GM21619 (cell line): ENCODE measurements at regions not wholly inside any gene's neighbourhood (a gene's known extent, or its start where the extent isn't known, plus 50 kb on each side); places are given as distances from the start of the nearest gene placed in this dataset.
A peak's percentile ranks its signal among the peaks of the same experiment; 100 is the strongest.
"Not testable (repeated sequence)": the region's sequence is repeated elsewhere in the genome, so short reads cannot be mapped to it uniquely, and the experiment has no call there.

ENCODE experiments used
- ATAC-seq: cut with Tn5 transposase; IDR thresholded peaks from one replicate; pipeline ENCODE4 v1.9.1; 2021; ENCODE audit not compliant: unreplicated experiment

DNA sequence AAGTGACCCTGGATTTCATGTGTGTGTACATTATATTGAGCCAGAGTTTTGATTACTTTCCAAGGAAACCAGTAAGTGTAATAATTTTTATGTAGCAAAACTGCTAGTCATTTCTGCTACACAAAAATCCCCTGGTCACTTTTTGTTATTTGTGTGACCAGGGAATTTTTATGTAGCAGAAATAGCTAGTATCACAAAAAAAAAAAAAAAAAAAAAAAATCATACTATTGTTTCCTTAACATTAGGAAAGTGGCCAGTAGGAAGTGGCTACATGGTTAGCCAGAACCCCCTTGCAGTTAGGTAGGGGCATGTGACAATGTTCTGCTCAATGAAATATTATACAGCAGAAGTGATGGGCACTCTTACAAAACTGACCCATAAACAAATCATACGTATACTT is 434.0 kb upstream of the BTBD3 start:
- no peak for ATAC-seq

DNA sequence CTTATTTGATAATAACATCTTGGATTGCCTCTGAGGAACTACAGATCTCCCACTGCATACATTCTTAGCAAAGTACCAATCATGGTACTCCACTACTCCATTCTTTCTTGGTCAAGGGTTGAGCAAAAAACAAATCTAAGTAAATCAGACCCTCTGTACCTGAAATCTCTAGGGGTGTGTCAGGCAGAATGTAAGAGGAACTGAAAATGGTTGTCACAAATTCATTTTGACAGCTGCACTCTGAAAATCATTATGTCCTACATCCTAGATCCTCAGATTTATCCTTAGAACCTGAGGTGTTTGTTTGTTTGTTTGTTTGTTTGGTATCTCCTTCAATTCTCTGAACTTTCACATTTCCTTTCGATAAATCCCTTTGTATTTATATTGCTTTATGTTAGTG is 433.2 kb upstream of the BTBD3 start:
- ATAC-seq, result no peak

- ATAC-seq, result no peak
Observed at GRCh38 chr20:11492386-11492785, 425.3 kb upstream of the BTBD3 start.

DNA sequence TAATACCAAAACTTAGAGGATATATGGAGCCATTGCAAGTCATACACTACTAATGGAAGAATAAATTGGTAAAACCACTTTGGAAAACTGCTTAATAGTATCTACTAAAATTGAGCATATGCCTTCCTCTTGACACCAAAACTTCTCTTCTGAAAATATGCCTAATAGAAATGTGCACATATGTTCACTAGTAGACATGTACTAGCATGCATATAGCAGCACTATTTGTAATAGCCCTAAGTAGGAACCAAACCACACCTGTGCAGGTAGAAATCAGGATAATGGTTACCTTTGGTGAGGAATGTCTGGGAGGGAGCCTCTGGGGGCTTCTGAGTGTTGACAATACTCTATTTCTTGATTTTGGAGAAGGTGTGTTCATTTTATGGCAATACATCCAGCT is 424.8 kb upstream of the BTBD3 start:
- no peak for ATAC-seq

DNA sequence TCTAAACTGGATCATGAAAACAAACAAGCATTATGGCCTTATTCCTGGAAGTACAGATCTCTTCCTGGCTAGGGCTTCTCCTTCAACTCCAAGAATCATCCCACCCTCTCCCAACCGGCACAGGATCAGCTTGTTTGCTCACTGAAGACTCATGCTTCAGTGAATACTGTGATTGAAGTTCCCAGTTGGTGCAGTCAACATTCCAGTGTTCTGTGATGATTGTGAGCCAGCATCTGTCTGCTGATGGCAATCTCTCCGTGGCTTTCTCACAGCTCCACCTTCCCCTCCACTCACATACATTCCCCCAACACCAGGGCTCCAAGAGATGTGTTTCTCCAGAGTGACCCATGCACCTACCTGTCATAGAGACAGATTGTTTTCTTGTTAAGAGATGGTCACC is 421.3 kb upstream of the BTBD3 start:
- no peak for ATAC-seq

GRCh38 chr20:11497545-11497944 is 420.1 kb upstream of the BTBD3 start:
- no peak for ATAC-seq

DNA sequence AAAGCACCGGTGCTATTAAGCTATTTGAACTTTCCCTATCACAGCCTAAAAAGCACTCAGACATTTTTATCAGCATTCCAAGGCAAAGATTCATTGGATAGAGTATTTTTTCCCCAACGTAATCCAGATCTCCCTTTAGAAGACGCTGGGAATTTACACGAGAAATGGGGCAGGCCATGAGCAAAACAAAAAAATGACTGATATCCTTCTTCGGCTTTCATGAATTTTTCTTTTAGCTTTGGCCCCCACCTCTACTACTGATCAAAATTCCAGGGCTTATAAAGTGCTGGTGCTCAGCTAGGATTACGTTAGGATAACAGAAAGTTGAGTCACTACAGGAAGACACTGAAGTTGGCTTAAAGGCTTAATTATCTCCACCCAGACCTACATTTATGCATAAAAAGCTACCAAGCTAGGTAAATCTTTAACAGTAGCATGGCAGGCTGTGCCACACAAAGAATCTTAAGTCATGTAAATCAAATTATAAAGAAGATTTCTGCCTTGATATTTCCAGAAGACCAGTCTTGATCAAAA is 418.5 kb upstream of the BTBD3 start:
- ATAC-seq, result no peak

DNA sequence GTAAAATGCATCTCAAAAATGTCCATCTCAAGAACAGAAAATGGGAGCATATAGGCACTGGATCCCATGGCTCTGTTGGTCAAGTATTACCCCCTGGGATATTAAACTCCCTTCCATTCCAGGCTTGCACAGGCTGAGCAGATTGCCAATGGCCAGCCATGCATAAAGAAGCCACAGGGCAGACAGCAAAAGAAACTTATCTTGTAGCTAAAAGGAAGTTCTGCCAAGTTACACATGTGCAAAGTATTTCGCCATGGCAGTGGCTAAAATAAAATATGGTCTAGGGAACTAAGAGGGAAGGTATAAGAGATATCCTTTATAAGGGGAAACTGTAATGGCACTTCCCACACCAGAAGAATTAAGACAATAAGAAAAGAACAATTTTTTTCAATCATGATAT is 415.6 kb upstream of the BTBD3 start:
- ATAC-seq, result no peak

DNA sequence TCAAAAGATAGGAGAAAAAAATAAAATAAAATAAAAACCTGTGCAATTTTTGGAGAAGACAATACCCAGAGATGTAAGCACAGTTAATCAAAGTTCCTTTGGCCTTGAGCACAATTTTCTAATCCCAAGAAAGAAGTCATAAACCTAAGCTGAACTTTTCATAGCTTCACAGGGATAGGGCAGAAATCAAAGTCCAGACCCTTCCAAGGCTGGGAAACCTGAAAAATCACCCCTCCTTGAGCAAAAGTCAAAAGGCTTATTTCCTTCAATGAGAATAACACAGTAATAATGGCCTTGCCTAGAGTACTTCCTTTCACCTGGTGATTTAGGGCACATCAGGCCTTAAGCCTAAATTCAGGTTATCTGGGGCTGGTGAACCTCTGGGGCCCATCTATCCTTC is 415.0 kb upstream of the BTBD3 start:
- ATAC-seq, result no peak

- ATAC-seq, result no peak
Observed at GRCh38 chr20:11509776-11510175, 407.9 kb upstream of the BTBD3 start.

DNA sequence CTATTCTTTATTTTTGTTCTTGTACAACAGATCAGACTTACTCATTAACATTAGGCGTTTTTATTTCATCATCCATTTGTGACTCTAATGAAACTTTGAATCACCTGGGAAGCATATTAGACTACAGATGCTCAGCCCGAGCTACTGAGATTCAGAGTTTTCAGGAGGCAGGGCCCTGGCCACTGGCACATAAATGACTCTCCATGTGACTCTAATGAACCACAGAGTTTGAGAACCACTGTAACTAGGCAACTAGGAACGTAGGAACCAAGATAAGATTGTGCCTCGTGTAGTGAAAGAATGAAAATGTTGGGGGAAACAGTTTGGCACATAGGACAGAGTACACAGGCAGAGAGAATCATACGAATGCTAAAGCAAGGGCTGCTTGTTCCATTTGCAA is 405.9 kb upstream of the BTBD3 start:
- ATAC-seq, result no peak

- not testable (repeated sequence) for ATAC-seq
Observed at GRCh38 chr20:11513241-11513745, 404.4 kb upstream of the BTBD3 start.

- ATAC-seq, result no peak
Observed at GRCh38 chr20:11516448-11516847, 401.2 kb upstream of the BTBD3 start.

DNA sequence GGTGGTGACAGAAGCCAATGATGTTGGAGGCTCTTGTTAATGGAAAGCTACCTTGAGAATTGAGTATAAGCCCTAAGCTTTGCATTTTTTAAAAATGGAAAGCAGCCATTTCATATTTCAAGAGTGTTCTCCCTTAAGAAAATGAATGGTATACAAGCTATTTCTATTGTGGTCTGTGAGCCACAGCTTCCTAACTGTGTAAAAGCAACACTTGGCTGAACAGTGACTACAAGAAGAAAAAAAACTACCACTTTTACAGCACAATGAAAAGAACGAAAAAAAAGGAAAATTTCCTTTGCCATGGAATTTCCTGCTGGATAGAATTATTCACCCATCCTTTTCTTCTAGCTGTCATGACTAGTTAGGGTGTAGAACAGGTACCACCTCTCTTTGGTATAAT is 397.1 kb upstream of the BTBD3 start:
- ATAC-seq, result no peak

DNA sequence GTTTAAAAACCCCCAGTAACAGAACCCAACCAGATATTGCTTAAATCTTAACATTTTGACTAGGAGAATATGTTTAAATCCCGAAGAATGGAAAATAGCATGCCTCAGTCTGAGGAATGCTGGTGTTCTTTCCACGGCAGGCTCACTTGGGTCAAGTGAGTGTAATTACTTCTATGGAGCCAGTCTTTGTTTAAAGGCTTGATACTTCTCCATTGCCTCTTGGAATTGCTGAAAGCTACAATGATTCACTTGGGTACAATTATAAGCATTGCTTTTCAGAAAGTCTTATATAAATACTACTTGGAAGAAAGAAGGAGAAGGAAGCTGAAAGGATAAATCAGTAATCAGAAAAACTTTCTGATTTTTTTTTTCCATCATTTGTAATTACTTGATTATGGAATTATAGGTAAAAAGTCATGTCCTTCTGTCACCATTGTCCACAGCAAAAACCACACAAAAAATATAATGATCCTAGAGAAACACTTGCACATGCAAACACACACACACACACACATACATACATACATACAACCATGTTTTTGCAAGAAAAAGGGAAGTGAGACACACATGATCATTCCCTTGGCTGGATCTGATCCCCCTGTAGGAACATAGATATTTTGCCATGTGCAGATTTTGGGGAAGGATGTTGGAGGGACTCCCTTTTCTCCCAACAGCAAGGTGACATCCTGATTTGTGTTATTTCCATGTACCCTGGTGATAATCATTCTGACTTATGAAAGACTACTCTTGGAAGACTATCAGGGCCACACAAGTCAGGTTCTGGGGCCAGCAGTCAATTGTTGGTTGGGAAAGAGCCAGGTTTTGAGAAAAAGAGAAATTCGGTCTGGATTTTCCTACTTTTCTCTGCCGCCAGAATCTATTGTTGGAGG is 396.0 kb upstream of the BTBD3 start:
- no peak for ATAC-seq

DNA sequence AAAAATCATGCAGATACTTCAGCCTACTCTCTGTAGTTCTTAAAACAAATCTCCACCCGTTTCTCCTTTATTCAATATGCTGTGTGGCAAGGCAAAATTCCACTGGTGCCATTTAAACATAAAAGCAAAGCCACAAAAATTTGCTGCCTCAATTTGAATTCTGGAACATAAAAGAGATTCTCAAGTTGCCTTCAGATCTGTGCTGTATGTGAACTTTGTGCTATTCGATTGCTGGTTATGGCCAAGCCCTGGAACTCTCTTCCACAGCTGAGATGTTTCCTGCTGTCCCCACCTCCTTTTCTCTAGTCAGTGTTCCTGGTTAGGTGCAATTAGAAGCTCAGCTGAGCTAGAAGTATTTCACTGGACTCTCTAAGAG is 395.3 kb upstream of the BTBD3 start:
- ATAC-seq, result no peak

GRCh38 chr20:11529047-11529446 is 388.6 kb upstream of the BTBD3 start:
- no peak for ATAC-seq

DNA sequence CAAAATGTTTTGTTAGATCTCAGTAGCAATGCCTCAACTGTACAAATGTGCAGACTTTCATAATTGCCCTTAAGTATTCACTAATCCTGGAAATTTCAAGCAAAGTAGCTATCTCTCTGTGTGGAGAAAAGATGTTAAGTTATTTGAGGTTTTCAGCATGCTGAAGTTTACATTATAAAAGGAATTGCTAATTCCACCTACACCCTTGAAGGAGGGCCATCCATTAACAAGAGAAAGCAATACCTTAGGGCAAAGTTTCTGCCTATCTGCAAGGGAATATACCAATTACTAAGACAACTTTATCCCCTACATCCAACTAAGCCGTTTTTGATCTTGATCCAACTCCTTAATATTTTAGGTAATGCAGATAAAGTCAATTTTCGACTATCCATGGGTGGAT is 380.7 kb upstream of the BTBD3 start:
- no peak for ATAC-seq

- no peak for ATAC-seq
Observed at GRCh38 chr20:11539450-11539849, 378.2 kb upstream of the BTBD3 start.

- no peak for ATAC-seq
Observed at GRCh38 chr20:11540558-11540957, 377.1 kb upstream of the BTBD3 start.

DNA sequence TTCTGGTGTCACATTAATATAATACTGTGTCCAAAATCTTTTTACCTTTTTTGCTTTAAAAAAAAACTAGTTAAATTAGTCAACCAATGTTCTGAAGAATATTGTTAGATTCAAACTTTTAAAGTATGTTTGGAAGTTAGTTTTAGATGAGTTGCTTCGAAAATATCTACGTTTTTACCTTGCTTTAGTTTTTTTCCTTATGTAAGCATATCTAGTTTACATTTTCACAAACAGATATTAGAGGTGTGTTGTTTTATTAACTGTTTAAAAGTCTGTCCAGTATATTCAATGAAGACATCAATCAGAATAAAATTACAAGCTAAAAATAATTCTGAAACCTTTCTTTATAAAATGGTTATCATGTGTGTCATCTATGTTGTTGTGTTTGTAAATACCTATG is 375.0 kb upstream of the BTBD3 start:
- ATAC-seq, result no peak

- peak; percentile 83 for ATAC-seq
Observed at GRCh38 chr20:11544029-11544678, 373.5 kb upstream of the BTBD3 start.
